Vagina (tissue), 2 donors: ENCODE measurements at regions not wholly inside any gene's neighbourhood (a gene's known extent, or its start where the extent isn't known, plus 50 kb on each side); places are given as distances from the start of the nearest gene placed in this dataset.

ENCODE experiments used
- CTCF ChIP-seq, 3 experiments: fragments of 450-650 bp in 2 of 3; fragments of 200-600 bp in 1 of 3; sonication (generic) in 1 of 3; IDR thresholded peaks; one replicate each; pipeline ENCODE4 v1.5.1; 2017 to 2019; ENCODE audit warnings: antibody characterized with exemption in 3 of 3, mild to moderate bottlenecking in 2 of 3, moderate library complexity in 2 of 3
- POLR2A ChIP-seq, 2 donors: fragments of 450-650 bp; IDR thresholded peaks; one replicate each; pipeline ENCODE4 v1.6.1; 2017; ENCODE audit warnings: antibody characterized with exemption in 2 of 2, mild to moderate bottlenecking in 2 of 2, moderate library complexity in 2 of 2
- POLR2AphosphoS5 ChIP-seq, 2 donors: sonication (generic); formaldehyde crosslinking; IDR thresholded peaks; one replicate each; pipeline ENCODE4 v1.9.0; 2017; ENCODE audit warnings: antibody characterized with exemption in 2 of 2, mild to moderate bottlenecking in 2 of 2, low read depth in 1 of 2; ENCODE audit not compliant: insufficient read depth in 1 of 2

GRCh38 chr14:55746558-55746957, 166.6 kb downstream of the KTN1 start:
- TF ChIP-seq CTCF (IDR thresholded peaks at IDR 0.05) (no peak), POLR2A (IDR thresholded peaks at IDR 0.05) (no peak), POLR2AphosphoS5 (IDR thresholded peaks at IDR 0.05; ENCODE audit: insufficient read depth in 1 of 2, low read depth in 1 of 2) (no peak)
